ENCODE measurements at regions not wholly inside any gene's neighbourhood (a gene's known extent, or its start where the extent isn't known, plus 50 kb on each side); places are given as distances from the start of the nearest gene placed in this dataset.

DNA sequence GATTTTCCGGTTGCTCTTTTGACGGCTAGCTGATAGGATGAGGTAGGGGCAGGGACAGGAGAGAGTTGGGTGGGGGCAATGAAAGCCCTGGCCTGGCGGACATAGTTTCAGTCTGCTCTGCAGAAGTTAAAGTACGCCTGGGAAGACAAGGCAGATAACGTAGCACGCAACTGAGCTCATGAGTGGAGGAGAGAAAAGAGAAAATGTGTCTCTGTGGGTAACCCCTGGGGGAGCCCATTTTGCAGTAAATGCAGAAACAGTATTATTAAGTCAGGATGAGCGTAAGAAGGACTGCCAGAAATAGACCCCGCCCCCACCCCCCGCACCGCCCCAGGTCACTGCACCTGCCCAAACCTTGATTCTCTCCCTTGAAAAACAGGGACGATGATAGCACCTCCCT is 51.7 kb upstream of the TARBP1 start:
- TF ChIP-seq POLR2AphosphoS5 (IDR thresholded peaks at IDR 0.05; ENCODE audit: low read depth, low read length): no peak
- TF ChIP-seq TAF1 (IDR thresholded peaks at IDR 0.05; ENCODE audit: low read depth, low read length): no peak
- TF ChIP-seq POLR2A (IDR thresholded peaks at IDR 0.05; ENCODE audit: low read depth, low read length): no peak
- TF ChIP-seq PAX5 (IDR thresholded peaks at IDR 0.05; ENCODE audit: insufficient read depth, low read length, severe bottlenecking): no peak
- no peak for TF ChIP-seq SPI1 (IDR thresholded peaks at IDR 0.05; ENCODE audit: low read depth, low read length)
